ENCODE measurements at regions not wholly inside any gene's neighbourhood (a gene's known extent, or its start where the extent isn't known, plus 50 kb on each side); places are given as distances from the start of the nearest gene placed in this dataset.

- no peak for DNase-seq
- Histone ChIP-seq H3K23ac (ENCODE audit: low read length in 2 of 2) (no peak overlapping the region), H4K8ac (ENCODE audit: low read length) (no peak overlapping the region), H2AK5ac (ENCODE audit: low read length, severe bottlenecking) (no peak overlapping the region), H3K36me3 (ENCODE audit: control insufficient read depth in 1 of 2, insufficient read depth in 2 of 2, low read depth in 1 of 2, low read length in 2 of 2) (no peaks in the 10 kb centered on the region), H2BK15ac (ENCODE audit: low read depth, poor library complexity, severe bottlenecking) (no peak overlapping the region), H3K18ac (ENCODE audit: low read depth in 1 of 2, low read length in 2 of 2) (no peak overlapping the region), H2BK12ac (ENCODE audit: low read length in 2 of 2) (no peak overlapping the region), H2AFZ (ENCODE audit: low read depth, low read length) (no peak overlapping the region), H3K9me3 (ENCODE audit: control insufficient read depth, low read length) (no peaks in the 10 kb centered on the region), H3K27me3 (ENCODE audit: control insufficient read depth in 1 of 2, insufficient read depth in 1 of 2, low read length in 2 of 2) (no peaks in the 10 kb centered on the region), H3K79me1 (replicated peaks; ENCODE audit: low read length, poor library complexity, severe bottlenecking) (no peaks in the 10 kb centered on the region), H3K4me3 (ENCODE audit: insufficient read depth in 1 of 2, low read depth in 1 of 2, low read length in 2 of 2) (no peak overlapping the region), H3K9ac (ENCODE audit: low read length) (no peak overlapping the region), H3K27ac (ENCODE audit: low read length, poor library complexity, severe bottlenecking) (no peak overlapping the region), H2BK120ac (ENCODE audit: low read depth, low read length) (no peak overlapping the region), H3K4me2 (ENCODE audit: low read length, poor library complexity, severe bottlenecking) (no peak overlapping the region), H4K91ac (ENCODE audit: low read length) (no peak overlapping the region), H3K14ac (ENCODE audit: low read length in 2 of 2) (no peak overlapping the region), H3K4ac (ENCODE audit: low read depth in 1 of 2, low read length in 2 of 2) (no peak overlapping the region), H2BK5ac (ENCODE audit: low read depth, low read length, poor library complexity, severe bottlenecking) (no peak overlapping the region), H3K4me1 (ENCODE audit: control insufficient read depth, insufficient read depth, low read depth, low read length) (no peaks in the 10 kb centered on the region)
- 70% methylated on average over 6 of the region's 6 CpGs for WGBS
Measured at GRCh38 chr18:71130351-71130750, 841.5 kb downstream of the SOCS6 start.

GRCh38 chr18:71125581-71125980, 836.7 kb downstream of the SOCS6 start:
- Histone ChIP-seq H3K79me1 (replicated peaks; ENCODE audit: low read length, poor library complexity, severe bottlenecking) (no peaks in the 10 kb centered on the region), H3K14ac (ENCODE audit: low read length in 2 of 2) (no peak overlapping the region), H3K36me3 (ENCODE audit: control insufficient read depth in 1 of 2, insufficient read depth in 2 of 2, low read depth in 1 of 2, low read length in 2 of 2) (no peaks in the 10 kb centered on the region), H3K9ac (ENCODE audit: low read length) (no peak overlapping the region), H2AK5ac (ENCODE audit: low read length, severe bottlenecking) (no peak overlapping the region), H4K8ac (ENCODE audit: low read length) (no peak overlapping the region), H2BK5ac (ENCODE audit: low read depth, low read length, poor library complexity, severe bottlenecking) (no peak overlapping the region), H3K23ac (ENCODE audit: low read length in 2 of 2) (no peak overlapping the region), H2BK12ac (ENCODE audit: low read length in 2 of 2) (no peak overlapping the region), H3K9me3 (ENCODE audit: control insufficient read depth, low read length) (peaks cover 16% of the 10 kb centered on the region), H2BK15ac (ENCODE audit: low read depth, poor library complexity, severe bottlenecking) (no peak overlapping the region), H3K4me2 (ENCODE audit: low read length, poor library complexity, severe bottlenecking) (no peak overlapping the region), H2BK120ac (ENCODE audit: low read depth, low read length) (no peak overlapping the region), H3K4me1 (ENCODE audit: control insufficient read depth, insufficient read depth, low read depth, low read length) (no peaks in the 10 kb centered on the region), H3K27ac (ENCODE audit: low read length, poor library complexity, severe bottlenecking) (no peak overlapping the region), H3K4ac (ENCODE audit: low read depth in 1 of 2, low read length in 2 of 2) (no peak overlapping the region), H2AFZ (ENCODE audit: low read depth, low read length) (no peak overlapping the region), H3K27me3 (ENCODE audit: control insufficient read depth in 1 of 2, insufficient read depth in 1 of 2, low read length in 2 of 2) (no peaks in the 10 kb centered on the region), H3K4me3 (ENCODE audit: insufficient read depth in 1 of 2, low read depth in 1 of 2, low read length in 2 of 2) (no peak overlapping the region), H4K91ac (ENCODE audit: low read length) (no peak overlapping the region), H3K18ac (ENCODE audit: low read depth in 1 of 2, low read length in 2 of 2) (no peak overlapping the region)
- WGBS, result 75% methylated on average over 1 of the region's 2 CpGs
- DNase-seq, result no peak

- Histone ChIP-seq H4K91ac (ENCODE audit: low read length) (no peak overlapping the region), H3K79me1 (replicated peaks; ENCODE audit: low read length, poor library complexity, severe bottlenecking) (no peaks in the 10 kb centered on the region), H4K8ac (ENCODE audit: low read length) (no peak overlapping the region), H3K4ac (ENCODE audit: low read depth in 1 of 2, low read length in 2 of 2) (no peak overlapping the region), H3K23ac (ENCODE audit: low read length in 2 of 2) (no peak overlapping the region), H3K4me1 (ENCODE audit: control insufficient read depth, insufficient read depth, low read depth, low read length) (no peaks in the 10 kb centered on the region), H2AK5ac (ENCODE audit: low read length, severe bottlenecking) (no peak overlapping the region), H2BK12ac (ENCODE audit: low read length in 2 of 2) (no peak overlapping the region), H3K27me3 (ENCODE audit: control insufficient read depth in 1 of 2, insufficient read depth in 1 of 2, low read length in 2 of 2) (no peaks in the 10 kb centered on the region), H2BK15ac (ENCODE audit: low read depth, poor library complexity, severe bottlenecking) (no peak overlapping the region), H3K18ac (ENCODE audit: low read depth in 1 of 2, low read length in 2 of 2) (no peak overlapping the region), H3K9me3 (ENCODE audit: control insufficient read depth, low read length) (peaks cover 23% of the 10 kb centered on the region), H3K9ac (ENCODE audit: low read length) (no peak overlapping the region), H3K14ac (ENCODE audit: low read length in 2 of 2) (no peak overlapping the region), H2BK5ac (ENCODE audit: low read depth, low read length, poor library complexity, severe bottlenecking) (no peak overlapping the region), H3K36me3 (ENCODE audit: control insufficient read depth in 1 of 2, insufficient read depth in 2 of 2, low read depth in 1 of 2, low read length in 2 of 2) (no peaks in the 10 kb centered on the region), H2AFZ (ENCODE audit: low read depth, low read length) (no peak overlapping the region), H3K4me3 (ENCODE audit: insufficient read depth in 1 of 2, low read depth in 1 of 2, low read length in 2 of 2) (no peak overlapping the region), H2BK120ac (ENCODE audit: low read depth, low read length) (no peak overlapping the region), H3K4me2 (ENCODE audit: low read length, poor library complexity, severe bottlenecking) (no peak overlapping the region), H3K27ac (ENCODE audit: low read length, poor library complexity, severe bottlenecking) (no peak overlapping the region)
- WGBS, result 69% methylated on average over 2 of the region's 4 CpGs
- no peak for DNase-seq
Measured at GRCh38 chr18:71116535-71116934, 827.7 kb downstream of the SOCS6 start.

GRCh38 chr18:71115261-71115660, 826.4 kb downstream of the SOCS6 start:
- no peak overlapping the region for H2BK12ac ChIP-seq (ENCODE audit: low read length in 2 of 2)
- H3K23ac ChIP-seq (ENCODE audit: low read length in 2 of 2), result no peak overlapping the region
- H4K91ac ChIP-seq (ENCODE audit: low read length), result no peak overlapping the region
- no peak overlapping the region for H3K4me2 ChIP-seq (ENCODE audit: low read length, poor library complexity, severe bottlenecking)
- H3K18ac ChIP-seq (ENCODE audit: low read depth in 1 of 2, low read length in 2 of 2), result no peak overlapping the region
- WGBS, result 81% methylated on average over 8 of the region's 8 CpGs
- H3K4me1 ChIP-seq (ENCODE audit: control insufficient read depth, insufficient read depth, low read depth, low read length), result no peaks in the 10 kb centered on the region
- H2AK5ac ChIP-seq (ENCODE audit: low read length, severe bottlenecking), result no peak overlapping the region
- H3K36me3 ChIP-seq (ENCODE audit: control insufficient read depth in 1 of 2, insufficient read depth in 2 of 2, low read depth in 1 of 2, low read length in 2 of 2), result no peaks in the 10 kb centered on the region
- H2BK5ac ChIP-seq (ENCODE audit: low read depth, low read length, poor library complexity, severe bottlenecking), result no peak overlapping the region
- no peak overlapping the region for H2BK15ac ChIP-seq (ENCODE audit: low read depth, poor library complexity, severe bottlenecking)
- H4K8ac ChIP-seq (ENCODE audit: low read length), result no peak overlapping the region
- H2BK120ac ChIP-seq (ENCODE audit: low read depth, low read length), result no peak overlapping the region
- H3K4ac ChIP-seq (ENCODE audit: low read depth in 1 of 2, low read length in 2 of 2), result no peak overlapping the region
- no peak for DNase-seq
- no peak overlapping the region for H3K14ac ChIP-seq (ENCODE audit: low read length in 2 of 2)
- H3K27ac ChIP-seq (ENCODE audit: low read length, poor library complexity, severe bottlenecking), result no peak overlapping the region
- H3K79me1 ChIP-seq (replicated peaks; ENCODE audit: low read length, poor library complexity, severe bottlenecking), result no peaks in the 10 kb centered on the region
- H3K4me3 ChIP-seq (ENCODE audit: insufficient read depth in 1 of 2, low read depth in 1 of 2, low read length in 2 of 2), result no peak overlapping the region
- H2AFZ ChIP-seq (ENCODE audit: low read depth, low read length), result no peak overlapping the region
- H3K9me3 ChIP-seq (ENCODE audit: control insufficient read depth, low read length), result peaks cover 10% of the 10 kb centered on the region
- H3K27me3 ChIP-seq (ENCODE audit: control insufficient read depth in 1 of 2, insufficient read depth in 1 of 2, low read length in 2 of 2), result no peaks in the 10 kb centered on the region
- no peak overlapping the region for H3K9ac ChIP-seq (ENCODE audit: low read length)

All from mesenchymal stem cell (in vitro differentiated cells and primary cell).